ENCODE measurements at regions not wholly inside any gene's neighbourhood (a gene's known extent, or its start where the extent isn't known, plus 50 kb on each side); places are given as distances from the start of the nearest gene placed in this dataset.

GRCh38 chr2:13576406-13577036 lies 859.8 kb downstream of the TRIB2 start:
- TF ChIP-seq, protein P1, sequence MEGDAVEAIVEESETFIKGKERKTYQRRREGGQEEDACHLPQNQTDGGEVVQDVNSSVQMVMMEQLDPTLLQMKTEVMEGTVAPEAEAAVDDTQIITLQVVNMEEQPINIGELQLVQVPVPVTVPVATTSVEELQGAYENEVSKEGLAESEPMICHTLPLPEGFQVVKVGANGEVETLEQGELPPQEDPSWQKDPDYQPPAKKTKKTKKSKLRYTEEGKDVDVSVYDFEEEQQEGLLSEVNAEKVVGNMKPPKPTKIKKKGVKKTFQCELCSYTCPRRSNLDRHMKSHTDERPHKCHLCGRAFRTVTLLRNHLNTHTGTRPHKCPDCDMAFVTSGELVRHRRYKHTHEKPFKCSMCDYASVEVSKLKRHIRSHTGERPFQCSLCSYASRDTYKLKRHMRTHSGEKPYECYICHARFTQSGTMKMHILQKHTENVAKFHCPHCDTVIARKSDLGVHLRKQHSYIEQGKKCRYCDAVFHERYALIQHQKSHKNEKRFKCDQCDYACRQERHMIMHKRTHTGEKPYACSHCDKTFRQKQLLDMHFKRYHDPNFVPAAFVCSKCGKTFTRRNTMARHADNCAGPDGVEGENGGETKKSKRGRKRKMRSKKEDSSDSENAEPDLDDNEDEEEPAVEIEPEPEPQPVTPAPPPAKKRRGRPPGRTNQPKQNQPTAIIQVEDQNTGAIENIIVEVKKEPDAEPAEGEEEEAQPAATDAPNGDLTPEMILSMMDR (conservative IDR thresholded peaks at IDR 0.05; ENCODE audit: low read length) = no peak
- no peak for TF ChIP-seq EZH2phosphoT487 (IDR thresholded peaks at IDR 0.05; ENCODE audit: borderline replicate concordance, low read depth, low read length)
